IMR-90 (cell line): ENCODE measurements at regions not wholly inside any gene's neighbourhood (a gene's known extent, or its start where the extent isn't known, plus 50 kb on each side); places are given as distances from the start of the nearest gene placed in this dataset.

ENCODE experiments used
- ATAC-seq: fragments of 200-7000 bp; cut with Tn5 transposase; 2 replicates; pipeline ENCODE4 v1.9.1; 2020; ENCODE audit warnings: low read depth, mild to moderate bottlenecking, moderate library complexity
- BruUV-seq: library from RNA; stranded (reverse); fragments of 400-500 nt; replicated peaks from 2 replicates; lab custom pipeline; 2021; lab: Mats Ljungman, UMichigan
- CTCF ChIA-PET: fragments of 300-600 bp; formaldehyde crosslinking; extraction: SDS; loops from one replicate; lab custom pipeline; 2021; ENCODE audit warnings: antibody characterized with exemption; lab: Yijun Ruan, JAX
- POLR2A ChIA-PET: fragments of 300-600 bp; sonication (Branson Sonifier 250); formaldehyde crosslinking; loops from one replicate; lab custom pipeline; 2022; ENCODE audit warnings: antibody characterized with exemption; ENCODE audit not compliant: unreplicated experiment; lab: Charles Lee
- DNase-seq: peaks from one replicate; pipeline ENCODE4 v3.0.0; 2013
- H2AFZ ChIP-seq: replicated peaks from 2 replicates; pipeline ENCODE3; 2013; ENCODE audit warnings: low read length, mild to moderate bottlenecking; ENCODE audit not compliant: poor library complexity
- H2AK5ac ChIP-seq: 2 replicates; pipeline ENCODE4 v1.6.1; 2013; ENCODE audit warnings: low read depth, low read length, inconsistent platforms
- H2AK9ac ChIP-seq: replicated peaks from 2 replicates; pipeline ENCODE3; 2013; ENCODE audit warnings: mild to moderate bottlenecking, low read depth, low read length, moderate library complexity; ENCODE audit not compliant: poor library complexity
- H2BK120ac ChIP-seq: 2 replicates; pipeline ENCODE4 v1.6.1; 2013; ENCODE audit warnings: low read depth, low read length, inconsistent platforms
- H2BK15ac ChIP-seq: 3 replicates; pipeline ENCODE4 v1.6.1; 2013; ENCODE audit warnings: low read depth, low read length, inconsistent platforms
- H2BK20ac ChIP-seq: 2 replicates; pipeline ENCODE4 v1.6.1; 2013; ENCODE audit warnings: low read depth, mild to moderate bottlenecking, inconsistent platforms, low read length, moderate library complexity
- H2BK5ac ChIP-seq: 2 replicates; pipeline ENCODE4 v1.6.1; 2013; ENCODE audit warnings: mild to moderate bottlenecking, low read depth, low read length, inconsistent platforms; ENCODE audit not compliant: poor library complexity, severe bottlenecking
- H3K14ac ChIP-seq: replicated peaks from 2 replicates; pipeline ENCODE4 v1.6.1; 2013; ENCODE audit warnings: low read depth, low read length, inconsistent platforms
- H3K18ac ChIP-seq: 2 replicates; pipeline ENCODE4 v1.6.1; 2013; ENCODE audit warnings: low read depth, low read length, control low read depth
- H3K23ac ChIP-seq: 2 replicates; pipeline ENCODE4 v1.6.1; 2013; ENCODE audit warnings: low read depth, low read length, inconsistent platforms
- H3K27ac ChIP-seq: 2 replicates; pipeline ENCODE4 v1.5.1; 2013; ENCODE audit warnings: mild to moderate bottlenecking, control low read depth, low read length; ENCODE audit not compliant: insufficient read depth
- H3K27me3 ChIP-seq: 2 replicates; pipeline ENCODE4 v1.6.1; 2013; ENCODE audit warnings: low read length; ENCODE audit not compliant: control insufficient read depth, insufficient read depth
- H3K36me3 ChIP-seq: 2 replicates; pipeline ENCODE4 v1.6.1; 2013; ENCODE audit warnings: low read length, mixed read lengths; ENCODE audit not compliant: control insufficient read depth, insufficient read depth
- H3K4ac ChIP-seq: 2 replicates; pipeline ENCODE4 v1.6.1; 2013; ENCODE audit warnings: low read depth, low read length, inconsistent platforms
- H3K4me1 ChIP-seq: 2 replicates; pipeline ENCODE4 v1.6.1; 2013; ENCODE audit warnings: low read length, mixed read lengths; ENCODE audit not compliant: control insufficient read depth, insufficient read depth
- H3K4me2 ChIP-seq: 2 replicates; pipeline ENCODE4 v1.6.1; 2013; ENCODE audit warnings: low read depth, mild to moderate bottlenecking, control low read depth, low read length, moderate library complexity
- H3K4me3 ChIP-seq: 2 replicates; pipeline ENCODE4 v1.5.1; 2013; ENCODE audit warnings: low read depth, mild to moderate bottlenecking, control low read depth, low read length, moderate library complexity; ENCODE audit not compliant: insufficient read depth
- H3K56ac ChIP-seq: 2 replicates; pipeline ENCODE4 v1.6.1; 2013; ENCODE audit warnings: low read length, inconsistent platforms; ENCODE audit not compliant: insufficient read depth; ENCODE audit errors: extremely low read depth
- H3K79me1 ChIP-seq, 2 experiments: 2 replicates each; pipeline ENCODE4 v1.6.1; 2013; ENCODE audit warnings: low read length in 2 of 2, inconsistent platforms in 1 of 2, low read depth in 1 of 2
- H3K9ac ChIP-seq: 2 replicates; pipeline ENCODE4 v1.6.1; 2013; ENCODE audit warnings: low read depth, low read length, control low read depth
- H3K9me1 ChIP-seq: 2 replicates; pipeline ENCODE4 v1.6.1; 2013; ENCODE audit warnings: low read length, inconsistent platforms; ENCODE audit not compliant: insufficient read depth
- H3K9me3 ChIP-seq: 2 replicates; pipeline ENCODE4 v1.6.1; 2013; ENCODE audit warnings: low read length; ENCODE audit not compliant: control insufficient read depth, insufficient read depth
- H4K20me1 ChIP-seq: 2 replicates; pipeline ENCODE4 v1.6.1; 2013; ENCODE audit warnings: low read length, inconsistent platforms; ENCODE audit not compliant: insufficient read depth
- H4K5ac ChIP-seq: 2 replicates; pipeline ENCODE4 v1.6.1; 2013; ENCODE audit warnings: mild to moderate bottlenecking, low read depth, low read length, control low read depth
- H4K8ac ChIP-seq, 2 experiments: 2 replicates each; pipeline ENCODE4 v1.6.1; 2013; ENCODE audit warnings: low read depth in 2 of 2, low read length in 2 of 2, control low read depth in 1 of 2, inconsistent platforms in 1 of 2
- H4K91ac ChIP-seq: 2 replicates; pipeline ENCODE4 v1.6.1; 2013; ENCODE audit warnings: low read depth, low read length, inconsistent platforms; ENCODE audit not compliant: insufficient read depth
- BHLHE40 ChIP-seq: fragments of 150-350 bp; IDR thresholded peaks from 2 replicates; pipeline ENCODE4 v1.6.1; 2016; ENCODE audit warnings: mild to moderate bottlenecking, low read depth, low read length
- FOS ChIP-seq: fragments of 150-350 bp; IDR thresholded peaks from 2 replicates; pipeline ENCODE4 v1.6.1; 2016; ENCODE audit warnings: low read depth, low read length
- MXI1 ChIP-seq: IDR thresholded peaks from 2 replicates; pipeline ENCODE4 v1.6.1; 2012; ENCODE audit warnings: low read depth, mild to moderate bottlenecking, low read length, moderate library complexity, borderline replicate concordance
- POLR2A ChIP-seq: IDR thresholded peaks from 2 replicates; pipeline ENCODE4 v1.6.1; 2012; ENCODE audit warnings: mild to moderate bottlenecking, low read depth, low read length
- WGBS, 2 experiments: methylation state at CpG; one replicate each; pipeline versions ENCODE4 v1.1.5 to v1.1.7; 2013; ENCODE audit warnings: missing lambda C conversion rate in 2 of 2; ENCODE audit not compliant: insufficient read length in 1 of 2; ENCODE audit errors: extremely low coverage in 2 of 2; 5-methylcytosine and 5-hydroxymethylcytosine counted together
- dilution Hi-C: fragments of 300-500 bp; cut with HindIII; formaldehyde crosslinking; loops from one replicate; pipeline ENCODE4 v1.14.3; 2018; ENCODE audit warnings: low sequenced_read_pairs; ENCODE audit not compliant: unreplicated experiment
- in situ Hi-C: fragments of 300-500 bp; cut with MboI; formaldehyde crosslinking; loops from 3 replicates; pipeline ENCODE4 v1.14.3; 2019; ENCODE audit warnings: low sequenced_read_pairs, inconsistent platforms, mixed read lengths
- intact Hi-C: fragments of 100-400 bp; cut with micrococcal nuclease; formaldehyde crosslinking; loops from 2 replicates; pipeline ENCODE4 v1.10.0; 2022

- TF ChIP-seq POLR2A, result no peak
- TF ChIP-seq MXI1, result no peak
- TF ChIP-seq FOS, result no peak
- no peak for TF ChIP-seq BHLHE40
- WGBS, 2 experiments, result no CpG with 5 or more reads among the region's 1 CpG
- Histone ChIP-seq H4K8ac (no peak overlapping the region), H3K9me1 (0 out of 2 replicates have a peak, but pooled peaks cover 5% of the 10 kb centered on the region), H2AFZ (no peak overlapping the region), H2AK9ac (no peak overlapping the region), H3K14ac (no peak overlapping the region), H4K91ac (no peak overlapping the region), H3K18ac (no peak overlapping the region), H3K23ac (no peak overlapping the region), H2BK5ac (no peak overlapping the region), H3K27me3 (no peaks in the 10 kb centered on the region), H3K9me3 (no peaks in the 10 kb centered on the region), H3K27ac (no peak overlapping the region), H2BK120ac (no peak overlapping the region), H3K79me1 (no peaks in the 10 kb centered on the region), H3K4me3 (no peak overlapping the region), H3K36me3 (no peaks in the 10 kb centered on the region), H4K20me1 (no peaks in the 10 kb centered on the region), H3K4me2 (no peak overlapping the region), H2AK5ac (no peak overlapping the region), H3K4me1 (peaks cover 14% of the 10 kb centered on the region), H3K9ac (no peak overlapping the region), H3K56ac (no peak overlapping the region), H2BK20ac (no peak overlapping the region), H3K4ac (no peak overlapping the region), H4K5ac (no peak overlapping the region), H2BK15ac (0 out of 3 replicates have a peak overlapping the region, but pooled peaks have one; percentile 20)
- POLR2A ChIA-PET, result no interaction called here
- dilution Hi-C loops (no loop called here), in situ Hi-C loops (no loop called here), intact Hi-C loops (loop anchor here (5.0 kb wide), 1 partner anchor 742 kb away; the partner anchor contains the start of gene IGFBP5)
- DNase-seq, result no peak
- no TSS peak for BruUV-seq
- CTCF ChIA-PET, result no interaction called here
- no peak for ATAC-seq
Measured at GRCh38 chr2:217438821-217439220, 564.0 kb downstream of the TNS1 start.
